Endothelial cell (in vitro differentiated cells): ENCODE measurements at regions not wholly inside any gene's neighbourhood (a gene's known extent, or its start where the extent isn't known, plus 50 kb on each side); places are given as distances from the start of the nearest gene placed in this dataset.

Experiments used
- DNase-seq: peaks from one replicate; pipeline ENCODE4 v3.0.0; 2021; ENCODE audit warnings: low spot score
- H3K27ac Mint-ChIP-seq: one replicate; pipeline ENCODE4 v1.8.0; 2021; ENCODE audit warnings: mixed read lengths, inconsistent platforms; ENCODE audit not compliant: unreplicated experiment
- H3K27me3 Mint-ChIP-seq: one replicate; pipeline ENCODE4 v1.8.0; 2021; ENCODE audit warnings: mild to moderate bottlenecking, moderate library complexity, mixed read lengths, inconsistent platforms; ENCODE audit not compliant: unreplicated experiment
- H3K36me3 Mint-ChIP-seq: one replicate; pipeline ENCODE4 v1.8.0; 2021; ENCODE audit warnings: mild to moderate bottlenecking, low read depth, mixed read lengths, inconsistent platforms; ENCODE audit not compliant: unreplicated experiment
- H3K4me1 Mint-ChIP-seq: one replicate; pipeline ENCODE4 v1.8.0; 2021; ENCODE audit warnings: mild to moderate bottlenecking, mixed read lengths, inconsistent platforms; ENCODE audit not compliant: unreplicated experiment
- H3K4me3 Mint-ChIP-seq: one replicate; pipeline ENCODE4 v1.8.0; 2021; ENCODE audit warnings: mild to moderate bottlenecking, mixed read lengths, inconsistent platforms; ENCODE audit not compliant: unreplicated experiment
- H3K9me3 Mint-ChIP-seq: one replicate; pipeline ENCODE4 v1.8.0; 2021; ENCODE audit warnings: mixed read lengths, inconsistent platforms; ENCODE audit not compliant: unreplicated experiment
- CTCF ChIP-seq: fragments of 200-600 bp; sonication (generic); IDR thresholded peaks from one replicate; pipeline ENCODE4 v1.5.0; 2021; ENCODE audit warnings: antibody characterized with exemption; ENCODE audit not compliant: unreplicated experiment

- no peaks in the 10 kb centered on the region for H3K4me1 Mint-ChIP-seq
- no peak overlapping the region for H3K27ac Mint-ChIP-seq
- no peaks in the 10 kb centered on the region for H3K9me3 Mint-ChIP-seq
- H3K4me3 Mint-ChIP-seq = no peak overlapping the region
- DNase-seq = no peak
- no peaks in the 10 kb centered on the region for H3K27me3 Mint-ChIP-seq
- no peaks in the 10 kb centered on the region for H3K36me3 Mint-ChIP-seq
- no peak for TF ChIP-seq CTCF
Measured at GRCh38 chr3:83632526-83632925, 1326.3 kb upstream of the CADM2 start.

- H3K4me1 Mint-ChIP-seq = no peaks in the 10 kb centered on the region
- H3K27me3 Mint-ChIP-seq = no peaks in the 10 kb centered on the region
- no peak overlapping the region for H3K4me3 Mint-ChIP-seq
- no peaks in the 10 kb centered on the region for H3K36me3 Mint-ChIP-seq
- no peaks in the 10 kb centered on the region for H3K9me3 Mint-ChIP-seq
- no peak for TF ChIP-seq CTCF
- no peak overlapping the region for H3K27ac Mint-ChIP-seq
- DNase-seq = no peak
Measured at GRCh38 chr3:83633758-83634157, 1325.0 kb upstream of the CADM2 start.

- Mint-ChIP-seq H3K9me3 (no peaks in the 10 kb centered on the region), H3K27ac (no peak overlapping the region), H3K4me1 (no peaks in the 10 kb centered on the region), H3K27me3 (no peaks in the 10 kb centered on the region), H3K36me3 (no peaks in the 10 kb centered on the region), H3K4me3 (no peak overlapping the region)
- DNase-seq = no peak
- no peak for TF ChIP-seq CTCF
Measured at GRCh38 chr3:83649692-83650091, 1309.1 kb upstream of the CADM2 start.

- no peak for DNase-seq
- no peak for TF ChIP-seq CTCF
- no peaks in the 10 kb centered on the region for H3K27me3 Mint-ChIP-seq
- no peaks in the 10 kb centered on the region for H3K4me1 Mint-ChIP-seq
- no peak overlapping the region for H3K4me3 Mint-ChIP-seq
- no peaks in the 10 kb centered on the region for H3K36me3 Mint-ChIP-seq
- no peak overlapping the region for H3K27ac Mint-ChIP-seq
- H3K9me3 Mint-ChIP-seq = no peaks in the 10 kb centered on the region
Measured at GRCh38 chr3:83655083-83655482, 1303.7 kb upstream of the CADM2 start.

GRCh38 chr3:83662381-83662960 is 1296.3 kb upstream of the CADM2 start:
- DNase-seq = no peak
- no peak for TF ChIP-seq CTCF
- Mint-ChIP-seq H3K27me3 (no peaks in the 10 kb centered on the region), H3K27ac (no peak overlapping the region), H3K9me3 (no peaks in the 10 kb centered on the region), H3K36me3 (no peaks in the 10 kb centered on the region), H3K4me3 (no peak overlapping the region), H3K4me1 (no peaks in the 10 kb centered on the region)
